HEK293 (cell line): ENCODE measurements at regions not wholly inside any gene's neighbourhood (a gene's known extent, or its start where the extent isn't known, plus 50 kb on each side); places are given as distances from the start of the nearest gene placed in this dataset.

Experiments
- CTCF ChIA-PET: fragments of 350-600 bp; formaldehyde crosslinking; extraction: SDS; loops from one replicate; lab custom pipeline; 2021; ENCODE audit warnings: antibody characterized with exemption; lab: Yijun Ruan, JAX
- POLR2A ChIA-PET: fragments of 300-600 bp; formaldehyde crosslinking; extraction: SDS; loops from one replicate; lab custom pipeline; 2020; ENCODE audit warnings: antibody characterized with exemption, inconsistent platforms; lab: Yijun Ruan, JAX
- H3K27ac ChIP-seq: fragments of 200-500 bp; sonication (Bioruptor generic); 2 replicates; pipeline ENCODE4 v1.5.1; 2014; ENCODE audit warnings: low read depth, low read length, control low read depth, inconsistent platforms; ENCODE audit errors: extremely low read depth
- H3K36me3 ChIP-seq, 2 experiments: fragments of 200-500 bp in 1 of 2; sonication (Bioruptor generic) in 1 of 2; 1 replicate in 1 of 2; 2 replicates in 1 of 2; pipeline ENCODE4 v1.5.1; 2014 to 2017; ENCODE audit warnings: inconsistent platforms in 2 of 2, low read length in 2 of 2; ENCODE audit not compliant: control insufficient read depth in 2 of 2, insufficient read depth in 1 of 2
- H3K4me1 ChIP-seq: fragments of 200-500 bp; sonication (Bioruptor generic); 2 replicates; pipeline ENCODE4 v1.5.1; 2014; ENCODE audit warnings: mild to moderate bottlenecking, low read length, inconsistent platforms; ENCODE audit not compliant: control insufficient read depth, insufficient read depth
- H3K4me3 ChIP-seq: 2 replicates; pipeline ENCODE4 v1.5.1; 2011; ENCODE audit warnings: low read depth, mild to moderate bottlenecking, control low read depth, low read length, moderate library complexity
- H3K9me3 ChIP-seq: fragments of 200-500 bp; sonication (Bioruptor generic); 2 replicates; pipeline ENCODE4 v1.5.1; 2014; ENCODE audit warnings: low read depth, low read length, inconsistent platforms; ENCODE audit not compliant: control insufficient read depth, insufficient read depth
- BCL11A ChIP-seq: fragments of 450-650 bp; formaldehyde crosslinking; IDR thresholded peaks from 2 replicates; pipeline ENCODE4 v1.5.1; 2016; ENCODE audit warnings: low read depth, missing biosample characterization, missing genetic modification characterization
- HOXD13 ChIP-seq: sonication (generic); formaldehyde crosslinking; IDR thresholded peaks from 2 replicates; pipeline ENCODE4 v1.8.0; 2022; ENCODE audit warnings: missing genetic modification reagents, borderline replicate concordance
- OVOL3 ChIP-seq: fragments of 450-650 bp; formaldehyde crosslinking; IDR thresholded peaks from 2 replicates; pipeline ENCODE4 v1.5.1; 2016; ENCODE audit warnings: missing biosample characterization, missing genetic modification characterization
- PATZ1 ChIP-seq: fragments of 450-650 bp; formaldehyde crosslinking; IDR thresholded peaks from 2 replicates; pipeline ENCODE4 v1.5.1; 2016; ENCODE audit warnings: missing biosample characterization, missing genetic modification characterization
- TRIM28 ChIP-seq: IDR thresholded peaks from 2 replicates; pipeline ENCODE4 v1.6.1; 2011; ENCODE audit warnings: low read length, control low read depth, borderline replicate concordance
- WT1 ChIP-seq: fragments of 450-650 bp; formaldehyde crosslinking; IDR thresholded peaks from 2 replicates; pipeline ENCODE4 v1.5.1; 2016; ENCODE audit warnings: missing biosample characterization, missing genetic modification characterization
- ZBTB49 ChIP-seq: fragments of 450-650 bp; formaldehyde crosslinking; IDR thresholded peaks from 2 replicates; pipeline ENCODE4 v1.5.1; 2016; ENCODE audit warnings: missing biosample characterization, missing genetic modification characterization, low read depth
- ZFHX2 ChIP-seq: fragments of 450-650 bp; formaldehyde crosslinking; conservative IDR thresholded peaks from 2 replicates; pipeline ENCODE4 v1.5.1; 2016; ENCODE audit warnings: missing biosample characterization, missing genetic modification characterization
- ZFP69B ChIP-seq: fragments of 450-650 bp; formaldehyde crosslinking; IDR thresholded peaks from 2 replicates; pipeline ENCODE4 v1.5.1; 2016; ENCODE audit warnings: missing biosample characterization, missing genetic modification characterization
- ZIC2 ChIP-seq: fragments of 450-650 bp; formaldehyde crosslinking; IDR thresholded peaks from 2 replicates; pipeline ENCODE4 v1.5.1; 2016; ENCODE audit warnings: missing biosample characterization, missing genetic modification characterization
- ZNF10 ChIP-seq: fragments of 450-650 bp; formaldehyde crosslinking; IDR thresholded peaks from 2 replicates; pipeline ENCODE4 v1.5.1; 2017; ENCODE audit warnings: missing biosample characterization, missing genetic modification characterization
- ZNF114 ChIP-seq: fragments of 450-650 bp; formaldehyde crosslinking; IDR thresholded peaks from 2 replicates; pipeline ENCODE4 v1.5.0; 2017; ENCODE audit warnings: missing biosample characterization, missing genetic modification characterization
- ZNF266 ChIP-seq: fragments of 450-650 bp; formaldehyde crosslinking; IDR thresholded peaks from 2 replicates; pipeline ENCODE4 v1.5.1; 2016; ENCODE audit warnings: missing biosample characterization, missing genetic modification characterization, low read depth
- ZNF302 ChIP-seq: fragments of 450-650 bp; formaldehyde crosslinking; IDR thresholded peaks from 2 replicates; pipeline ENCODE4 v1.5.1; 2016; ENCODE audit warnings: missing biosample characterization, missing genetic modification characterization, low read depth
- ZNF433 ChIP-seq: fragments of 450-650 bp; formaldehyde crosslinking; IDR thresholded peaks from 2 replicates; pipeline ENCODE4 v1.5.1; 2016; ENCODE audit warnings: missing biosample characterization, missing genetic modification characterization, low read depth
- ZNF473 ChIP-seq: fragments of 450-650 bp; formaldehyde crosslinking; IDR thresholded peaks from 2 replicates; pipeline ENCODE4 v1.5.1; 2017; ENCODE audit warnings: missing biosample characterization, missing genetic modification characterization
- ZNF529 ChIP-seq: fragments of 450-650 bp; formaldehyde crosslinking; IDR thresholded peaks from 2 replicates; pipeline ENCODE4 v1.5.1; 2017; ENCODE audit warnings: missing genetic modification characterization, missing biosample characterization; ENCODE audit not compliant: insufficient replicate concordance
- ZNF558 ChIP-seq: fragments of 450-650 bp; formaldehyde crosslinking; IDR thresholded peaks from 2 replicates; pipeline ENCODE4 v1.5.1; 2016; ENCODE audit warnings: missing biosample characterization, missing genetic modification characterization
- ZNF596 ChIP-seq: fragments of 450-650 bp; IDR thresholded peaks from 2 replicates; pipeline ENCODE4 v1.5.0; 2018; ENCODE audit warnings: missing biosample characterization, mild to moderate bottlenecking, missing genetic modification characterization, moderate library complexity
- ZNF621 ChIP-seq: fragments of 450-650 bp; formaldehyde crosslinking; IDR thresholded peaks from 2 replicates; pipeline ENCODE4 v1.5.1; 2017; ENCODE audit warnings: missing biosample characterization, missing genetic modification characterization
- ZNF658 ChIP-seq: fragments of 450-650 bp; formaldehyde crosslinking; IDR thresholded peaks from 2 replicates; pipeline ENCODE4; 2016; ENCODE audit warnings: missing biosample characterization, missing genetic modification characterization
- ZNF664 ChIP-seq: fragments of 450-650 bp; formaldehyde crosslinking; IDR thresholded peaks from 2 replicates; pipeline ENCODE4 v1.5.1; 2016; ENCODE audit warnings: missing biosample characterization, missing genetic modification characterization
- ZNF76 ChIP-seq: fragments of 450-650 bp; formaldehyde crosslinking; IDR thresholded peaks from 2 replicates; pipeline ENCODE4; 2016; ENCODE audit warnings: low read depth, missing biosample characterization, missing genetic modification characterization, borderline replicate concordance
- ZNF768 ChIP-seq: fragments of 450-650 bp; formaldehyde crosslinking; IDR thresholded peaks from 2 replicates; pipeline ENCODE4 v1.5.1; 2018; ENCODE audit warnings: missing biosample characterization, mild to moderate bottlenecking, missing genetic modification characterization
- ZNF830 ChIP-seq: fragments of 450-650 bp; IDR thresholded peaks from 2 replicates; pipeline ENCODE4 v1.5.0; 2018; ENCODE audit warnings: missing biosample characterization, missing genetic modification characterization, low read depth, mild to moderate bottlenecking, moderate library complexity
- TF ChIP-seq, protein P1 (sequence below): fragments of 450-650 bp; formaldehyde crosslinking; IDR thresholded peaks from 2 replicates; pipeline ENCODE4 v1.5.1; 2016; ENCODE audit warnings: missing biosample characterization, missing genetic modification characterization
- TF ChIP-seq, protein P2 (sequence below): fragments of 450-650 bp; formaldehyde crosslinking; IDR thresholded peaks from 2 replicates; pipeline ENCODE4 v1.5.0; 2017; ENCODE audit warnings: missing biosample characterization, missing genetic modification characterization, borderline replicate concordance
- TF ChIP-seq, protein P3 (sequence below): sonication (generic); formaldehyde crosslinking; IDR thresholded peaks from 2 replicates; pipeline ENCODE4 v1.8.1; 2022; ENCODE audit warnings: mild to moderate bottlenecking, moderate library complexity, missing genetic modification reagents

- Histone ChIP-seq H3K9me3 (no peaks in the 10 kb centered on the region), H3K27ac (no peak overlapping the region), H3K4me1 (no peaks in the 10 kb centered on the region), H3K4me3 (no peak overlapping the region), H3K36me3 (no peaks in the 10 kb centered on the region)
- POLR2A ChIA-PET, result no interaction called here
- TF ChIP-seq, protein P1, sequence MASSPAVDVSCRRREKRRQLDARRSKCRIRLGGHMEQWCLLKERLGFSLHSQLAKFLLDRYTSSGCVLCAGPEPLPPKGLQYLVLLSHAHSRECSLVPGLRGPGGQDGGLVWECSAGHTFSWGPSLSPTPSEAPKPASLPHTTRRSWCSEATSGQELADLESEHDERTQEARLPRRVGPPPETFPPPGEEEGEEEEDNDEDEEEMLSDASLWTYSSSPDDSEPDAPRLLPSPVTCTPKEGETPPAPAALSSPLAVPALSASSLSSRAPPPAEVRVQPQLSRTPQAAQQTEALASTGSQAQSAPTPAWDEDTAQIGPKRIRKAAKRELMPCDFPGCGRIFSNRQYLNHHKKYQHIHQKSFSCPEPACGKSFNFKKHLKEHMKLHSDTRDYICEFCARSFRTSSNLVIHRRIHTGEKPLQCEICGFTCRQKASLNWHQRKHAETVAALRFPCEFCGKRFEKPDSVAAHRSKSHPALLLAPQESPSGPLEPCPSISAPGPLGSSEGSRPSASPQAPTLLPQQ (tag by site-specific recombination), result no peak
- TF ChIP-seq ZNF596 (tag by site-specific recombination) (no peak), ZNF768 (tag by site-specific recombination) (no peak), ZNF558 (tag by site-specific recombination) (no peak), ZNF302 (tag by site-specific recombination) (no peak), ZNF76 (no peak), ZNF664 (tag by site-specific recombination) (no peak), ZNF621 (no peak), WT1 (tag by site-specific recombination) (no peak), BCL11A (tag by site-specific recombination) (no peak), ZBTB49 (tag by site-specific recombination) (no peak), ZIC2 (tag by site-specific recombination) (no peak), ZNF433 (tag by site-specific recombination) (no peak), ZFP69B (tag by site-specific recombination) (no peak), ZNF658 (tag by site-specific recombination) (no peak), ZNF266 (tag by site-specific recombination) (no peak), OVOL3 (no peak), ZNF473 (tag by site-specific recombination) (no peak), ZNF830 (tag by site-specific recombination) (no peak)
- TF ChIP-seq, protein P2, sequence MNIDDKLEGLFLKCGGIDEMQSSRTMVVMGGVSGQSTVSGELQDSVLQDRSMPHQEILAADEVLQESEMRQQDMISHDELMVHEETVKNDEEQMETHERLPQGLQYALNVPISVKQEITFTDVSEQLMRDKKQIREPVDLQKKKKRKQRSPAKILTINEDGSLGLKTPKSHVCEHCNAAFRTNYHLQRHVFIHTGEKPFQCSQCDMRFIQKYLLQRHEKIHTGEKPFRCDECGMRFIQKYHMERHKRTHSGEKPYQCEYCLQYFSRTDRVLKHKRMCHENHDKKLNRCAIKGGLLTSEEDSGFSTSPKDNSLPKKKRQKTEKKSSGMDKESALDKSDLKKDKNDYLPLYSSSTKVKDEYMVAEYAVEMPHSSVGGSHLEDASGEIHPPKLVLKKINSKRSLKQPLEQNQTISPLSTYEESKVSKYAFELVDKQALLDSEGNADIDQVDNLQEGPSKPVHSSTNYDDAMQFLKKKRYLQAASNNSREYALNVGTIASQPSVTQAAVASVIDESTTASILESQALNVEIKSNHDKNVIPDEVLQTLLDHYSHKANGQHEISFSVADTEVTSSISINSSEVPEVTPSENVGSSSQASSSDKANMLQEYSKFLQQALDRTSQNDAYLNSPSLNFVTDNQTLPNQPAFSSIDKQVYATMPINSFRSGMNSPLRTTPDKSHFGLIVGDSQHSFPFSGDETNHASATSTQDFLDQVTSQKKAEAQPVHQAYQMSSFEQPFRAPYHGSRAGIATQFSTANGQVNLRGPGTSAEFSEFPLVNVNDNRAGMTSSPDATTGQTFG, result no peak
- CTCF ChIA-PET, result no interaction called here
Observed at GRCh38 chr4:107197121-107197520, 161.0 kb upstream of the DKK2 start.

- POLR2A ChIA-PET, result no interaction called here
- no peaks in the 10 kb centered on the region for H3K9me3 ChIP-seq
- H3K36me3 ChIP-seq, result no peaks in the 10 kb centered on the region
- H3K4me3 ChIP-seq, result no peak overlapping the region
- H3K4me1 ChIP-seq, result no peaks in the 10 kb centered on the region
- CTCF ChIA-PET, result no interaction called here
- H3K27ac ChIP-seq, result no peak overlapping the region
- no peak for TF ChIP-seq ZNF529
- TF ChIP-seq, protein P3, sequence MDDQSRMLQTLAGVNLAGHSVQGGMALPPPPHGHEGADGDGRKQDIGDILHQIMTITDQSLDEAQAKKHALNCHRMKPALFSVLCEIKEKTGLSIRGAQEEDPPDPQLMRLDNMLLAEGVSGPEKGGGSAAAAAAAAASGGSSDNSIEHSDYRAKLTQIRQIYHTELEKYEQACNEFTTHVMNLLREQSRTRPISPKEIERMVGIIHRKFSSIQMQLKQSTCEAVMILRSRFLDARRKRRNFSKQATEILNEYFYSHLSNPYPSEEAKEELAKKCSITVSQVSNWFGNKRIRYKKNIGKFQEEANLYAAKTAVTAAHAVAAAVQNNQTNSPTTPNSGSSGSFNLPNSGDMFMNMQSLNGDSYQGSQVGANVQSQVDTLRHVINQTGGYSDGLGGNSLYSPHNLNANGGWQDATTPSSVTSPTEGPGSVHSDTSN (CRISPR knock-in tag), result no peak
- TF ChIP-seq TRIM28, result no peak
- TF ChIP-seq HOXD13 (CRISPR knock-in tag), result no peak
- TF ChIP-seq PATZ1 (tag by site-specific recombination), result no peak
- TF ChIP-seq ZNF114, result no peak
- no peak for TF ChIP-seq ZNF10
- no peak for TF ChIP-seq ZFHX2
Observed at GRCh38 chr4:107196312-107196711, 160.2 kb upstream of the DKK2 start.
